Vagina (tissue), 2 donors: ENCODE measurements at regions not wholly inside any gene's neighbourhood (a gene's known extent, or its start where the extent isn't known, plus 50 kb on each side); places are given as distances from the start of the nearest gene placed in this dataset.
"Not testable (repeated sequence)": the region's sequence is repeated elsewhere in the genome, so short reads cannot be mapped to it uniquely, and the experiment has no call there.

Experiments
- DNase-seq, 2 donors: peaks; one replicate each; pipeline ENCODE4 v3.0.0-alpha.2; 2017; ENCODE audit errors: extremely low spot score in 2 of 2
- H3K27ac ChIP-seq: fragments of 200-600 bp; sonication (generic); one replicate; pipeline ENCODE4 v1.5.1; 2019
- H3K27me3 ChIP-seq: fragments of 200-600 bp; sonication (generic); one replicate; pipeline ENCODE4 v1.5.1; 2019
- H3K36me3 ChIP-seq, 2 donors: fragments of 200-600 bp; sonication (generic); one replicate each; pipeline ENCODE4 v1.5.1; 2017 to 2019
- H3K4me1 ChIP-seq: fragments of 200-600 bp; sonication (generic); one replicate; pipeline ENCODE4 v1.5.1; 2019
- H3K4me3 ChIP-seq, 2 donors: fragments of 200-600 bp; sonication (generic); 1 replicate in 1 of 2; 2 replicates in 1 of 2; pipeline ENCODE4 v1.5.1; 2016 to 2019
- H3K9me3 ChIP-seq: fragments of 200-600 bp; sonication (generic); one replicate; pipeline ENCODE4 v1.5.1; 2019
- CTCF ChIP-seq, 3 experiments: fragments of 450-650 bp in 2 of 3; fragments of 200-600 bp in 1 of 3; sonication (generic) in 1 of 3; IDR thresholded peaks; one replicate each; pipeline ENCODE4 v1.5.1; 2017 to 2019; ENCODE audit warnings: antibody characterized with exemption in 3 of 3, mild to moderate bottlenecking in 2 of 3, moderate library complexity in 2 of 3
- POLR2A ChIP-seq, 2 donors: fragments of 450-650 bp; IDR thresholded peaks; one replicate each; pipeline ENCODE4 v1.6.1; 2017; ENCODE audit warnings: antibody characterized with exemption in 2 of 2, mild to moderate bottlenecking in 2 of 2, moderate library complexity in 2 of 2
- POLR2AphosphoS5 ChIP-seq, 2 donors: sonication (generic); formaldehyde crosslinking; IDR thresholded peaks; one replicate each; pipeline ENCODE4 v1.9.0; 2017; ENCODE audit warnings: antibody characterized with exemption in 2 of 2, mild to moderate bottlenecking in 2 of 2, low read depth in 1 of 2; ENCODE audit not compliant: insufficient read depth in 1 of 2
- intact Hi-C: fragments of 100-400 bp; cut with DNase I; formaldehyde crosslinking; loops from one replicate; pipeline ENCODE4 v1.15.1; 2023

GRCh38 chr16:60404401-60404800 lies 1631.8 kb downstream of the CDH8 start:
- no peak for TF ChIP-seq CTCF (IDR thresholded peaks at IDR 0.05)
- no peak for TF ChIP-seq POLR2A (IDR thresholded peaks at IDR 0.05)
- no peak for TF ChIP-seq POLR2AphosphoS5 (IDR thresholded peaks at IDR 0.05; ENCODE audit: insufficient read depth in 1 of 2, low read depth in 1 of 2)
- H3K27me3 ChIP-seq: no peaks in the 10 kb centered on the region
- intact Hi-C loops: no loop called here
- no peaks in the 10 kb centered on the region for H3K9me3 ChIP-seq
- no peaks in the 10 kb centered on the region for H3K36me3 ChIP-seq
- H3K27ac ChIP-seq: no peak overlapping the region
- no peak for DNase-seq
- no peaks in the 10 kb centered on the region for H3K4me1 ChIP-seq
- no peak overlapping the region for H3K4me3 ChIP-seq

- H3K4me1 ChIP-seq, H3K9me3 ChIP-seq, H3K36me3 ChIP-seq, H3K4me3 ChIP-seq, intact Hi-C loops, DNase-seq, H3K27me3 ChIP-seq, H3K27ac ChIP-seq: not testable (repeated sequence)
Observed at GRCh38 chr16:60402941-60403340, 1633.3 kb downstream of the CDH8 start.

- no peak for DNase-seq
- Histone ChIP-seq H3K4me3 (no peak overlapping the region), H3K36me3 (no peaks in the 10 kb centered on the region), H3K4me1 (no peaks in the 10 kb centered on the region), H3K27me3 (no peaks in the 10 kb centered on the region), H3K9me3 (no peaks in the 10 kb centered on the region), H3K27ac (no peak overlapping the region)
- intact Hi-C loops: no loop called here
- no peak for TF ChIP-seq CTCF (IDR thresholded peaks at IDR 0.05)
- no peak for TF ChIP-seq POLR2AphosphoS5 (IDR thresholded peaks at IDR 0.05; ENCODE audit: insufficient read depth in 1 of 2, low read depth in 1 of 2)
- TF ChIP-seq POLR2A (IDR thresholded peaks at IDR 0.05): no peak
Observed at GRCh38 chr16:60392380-60392779, 1643.9 kb downstream of the CDH8 start.

GRCh38 chr16:60371591-60371990 lies 1637.5 kb upstream of the GOT2 start:
- no peak for DNase-seq
- Histone ChIP-seq H3K27ac (no peak overlapping the region), H3K36me3 (no peaks in the 10 kb centered on the region), H3K9me3 (no peaks in the 10 kb centered on the region), H3K4me3 (no peak overlapping the region), H3K4me1 (no peaks in the 10 kb centered on the region), H3K27me3 (no peaks in the 10 kb centered on the region)
- intact Hi-C loops: no loop called here
- no peak for TF ChIP-seq POLR2A (IDR thresholded peaks at IDR 0.05)
- no peak for TF ChIP-seq CTCF (IDR thresholded peaks at IDR 0.05)
- no peak for TF ChIP-seq POLR2AphosphoS5 (IDR thresholded peaks at IDR 0.05; ENCODE audit: insufficient read depth in 1 of 2, low read depth in 1 of 2)

GRCh38 chr16:60367739-60368138 lies 1633.6 kb upstream of the GOT2 start:
- Histone ChIP-seq H3K4me1 (no peaks in the 10 kb centered on the region), H3K27ac (no peak overlapping the region), H3K36me3 (no peaks in the 10 kb centered on the region), H3K27me3 (no peaks in the 10 kb centered on the region), H3K9me3 (no peaks in the 10 kb centered on the region), H3K4me3 (no peak overlapping the region)
- TF ChIP-seq POLR2A (IDR thresholded peaks at IDR 0.05) (no peak), CTCF (IDR thresholded peaks at IDR 0.05) (no peak)
- intact Hi-C loops: no loop called here
- DNase-seq: no peak

GRCh38 chr16:60363566-60363965 lies 1629.5 kb upstream of the GOT2 start:
- TF ChIP-seq POLR2A (IDR thresholded peaks at IDR 0.05) (no peak), CTCF (IDR thresholded peaks at IDR 0.05) (no peak), POLR2AphosphoS5 (IDR thresholded peaks at IDR 0.05; ENCODE audit: insufficient read depth in 1 of 2, low read depth in 1 of 2) (no peak)
- DNase-seq: no peak
- intact Hi-C loops: no loop called here

GRCh38 chr16:60359866-60360265 lies 1625.8 kb upstream of the GOT2 start:
- H3K4me1 ChIP-seq, H3K9me3 ChIP-seq, H3K36me3 ChIP-seq, H3K27ac ChIP-seq, H3K4me3 ChIP-seq, H3K27me3 ChIP-seq, intact Hi-C loops, DNase-seq: not testable (repeated sequence)

More at GRCh38 chr16:60363566-60363965, 1629.5 kb upstream of the GOT2 start:
- H3K9me3 ChIP-seq: no peaks in the 10 kb centered on the region
- H3K36me3 ChIP-seq: no peaks in the 10 kb centered on the region
- no peak overlapping the region for H3K4me3 ChIP-seq
- no peak overlapping the region for H3K27ac ChIP-seq
- no peaks in the 10 kb centered on the region for H3K4me1 ChIP-seq
- H3K27me3 ChIP-seq: no peaks in the 10 kb centered on the region

- H3K27me3 ChIP-seq, H3K27ac ChIP-seq, H3K9me3 ChIP-seq, intact Hi-C loops, H3K4me1 ChIP-seq, H3K4me3 ChIP-seq, H3K36me3 ChIP-seq, DNase-seq: not testable (repeated sequence)
Observed at GRCh38 chr16:60359412-60359811, 1625.3 kb upstream of the GOT2 start.
